Upper lobe of right lung (tissue), 1 donor: ENCODE measurements at regions not wholly inside any gene's neighbourhood (a gene's known extent, or its start where the extent isn't known, plus 50 kb on each side); places are given as distances from the start of the nearest gene placed in this dataset.

Source experiments
- ATAC-seq: fragments of 200-7000 bp; cut with Tn5 transposase; one replicate; pipeline ENCODE4 v1.9.1; 2020; ENCODE audit warnings: mild to moderate bottlenecking, moderate library complexity
- DNase-seq: peaks from one replicate; pipeline ENCODE4 v3.0.0-alpha.2; 2020
- H3K27ac ChIP-seq: fragments of 200-600 bp; one replicate; pipeline ENCODE4 v1.8.0; 2022
- H3K27me3 ChIP-seq: fragments of 200-600 bp; one replicate; pipeline ENCODE4 v1.8.0; 2022; ENCODE audit warnings: mild to moderate bottlenecking
- H3K36me3 ChIP-seq: fragments of 200-600 bp; one replicate; pipeline ENCODE4 v1.8.0; 2022
- H3K4me1 ChIP-seq: fragments of 200-600 bp; one replicate; pipeline ENCODE4 v1.8.0; 2022
- H3K4me3 ChIP-seq: fragments of 200-600 bp; one replicate; pipeline ENCODE4 v1.8.0; 2022; ENCODE audit warnings: mild to moderate bottlenecking
- H3K9me3 ChIP-seq: fragments of 200-600 bp; one replicate; pipeline ENCODE4 v1.8.0; 2022
- CTCF ChIP-seq: fragments of 200-600 bp; IDR thresholded peaks from one replicate; pipeline ENCODE4 v1.8.0; 2022; ENCODE audit warnings: antibody characterized with exemption
- intact Hi-C: fragments of 100-400 bp; cut with DNase I; formaldehyde crosslinking; loops from one replicate; pipeline ENCODE4 v1.11.0; 2022
- donor health status: DM: no; HTN: yes; CAD: no; lungs with severe emphysema.

- no peak overlapping the region for H3K4me3 ChIP-seq
- no peak overlapping the region for H3K27ac ChIP-seq
- no peaks in the 10 kb centered on the region for H3K9me3 ChIP-seq
- DNase-seq = no peak
- no peaks in the 10 kb centered on the region for H3K4me1 ChIP-seq
- ATAC-seq = no peak
- H3K36me3 ChIP-seq = no peaks in the 10 kb centered on the region
- TF ChIP-seq CTCF = no peak
- no peaks in the 10 kb centered on the region for H3K27me3 ChIP-seq
- intact Hi-C loops = no loop called here
Observed at GRCh38 chr1:63268876-63269275, 53.5 kb upstream of the FOXD3 start.

GRCh38 chr1:63269571-63269970 is 52.8 kb upstream of the FOXD3 start:
- Histone ChIP-seq H3K27me3 (no peaks in the 10 kb centered on the region), H3K9me3 (no peaks in the 10 kb centered on the region), H3K36me3 (no peaks in the 10 kb centered on the region), H3K27ac (no peak overlapping the region), H3K4me3 (no peak overlapping the region), H3K4me1 (no peaks in the 10 kb centered on the region)
- no peak for TF ChIP-seq CTCF
- DNase-seq (no peak), ATAC-seq (no peak)
- intact Hi-C loops = no loop called here
